ENCODE measurements at regions not wholly inside any gene's neighbourhood (a gene's known extent, or its start where the extent isn't known, plus 50 kb on each side); places are given as distances from the start of the nearest gene placed in this dataset.

DNA sequence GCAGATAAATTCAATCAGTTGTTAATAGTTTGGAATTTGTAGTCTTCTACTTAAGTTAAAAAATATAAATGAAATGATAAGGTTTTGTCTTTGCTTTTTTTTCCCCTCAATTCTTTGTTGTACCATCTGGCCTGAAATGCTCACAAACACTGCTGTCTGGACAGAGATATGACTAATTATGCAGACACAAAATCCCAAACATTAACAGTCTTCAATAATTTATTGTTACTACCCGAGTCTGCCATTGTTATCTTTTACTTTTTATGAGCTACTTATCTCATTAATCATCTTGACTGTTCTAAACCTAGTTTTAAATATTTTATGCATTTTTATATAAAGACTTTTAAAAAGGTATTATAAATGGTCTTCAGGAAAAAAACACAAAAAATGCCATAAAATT, 64.7 kb upstream of the THSD7A start:
- TF ChIP-seq, protein P1, sequence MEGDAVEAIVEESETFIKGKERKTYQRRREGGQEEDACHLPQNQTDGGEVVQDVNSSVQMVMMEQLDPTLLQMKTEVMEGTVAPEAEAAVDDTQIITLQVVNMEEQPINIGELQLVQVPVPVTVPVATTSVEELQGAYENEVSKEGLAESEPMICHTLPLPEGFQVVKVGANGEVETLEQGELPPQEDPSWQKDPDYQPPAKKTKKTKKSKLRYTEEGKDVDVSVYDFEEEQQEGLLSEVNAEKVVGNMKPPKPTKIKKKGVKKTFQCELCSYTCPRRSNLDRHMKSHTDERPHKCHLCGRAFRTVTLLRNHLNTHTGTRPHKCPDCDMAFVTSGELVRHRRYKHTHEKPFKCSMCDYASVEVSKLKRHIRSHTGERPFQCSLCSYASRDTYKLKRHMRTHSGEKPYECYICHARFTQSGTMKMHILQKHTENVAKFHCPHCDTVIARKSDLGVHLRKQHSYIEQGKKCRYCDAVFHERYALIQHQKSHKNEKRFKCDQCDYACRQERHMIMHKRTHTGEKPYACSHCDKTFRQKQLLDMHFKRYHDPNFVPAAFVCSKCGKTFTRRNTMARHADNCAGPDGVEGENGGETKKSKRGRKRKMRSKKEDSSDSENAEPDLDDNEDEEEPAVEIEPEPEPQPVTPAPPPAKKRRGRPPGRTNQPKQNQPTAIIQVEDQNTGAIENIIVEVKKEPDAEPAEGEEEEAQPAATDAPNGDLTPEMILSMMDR (IDR thresholded peaks at IDR 0.05; ENCODE audit: borderline replicate concordance, extremely low read depth, low read length, poor library complexity, severe bottlenecking), result no peak
- no peak for TF ChIP-seq EZH2 (IDR thresholded peaks at IDR 0.05; ENCODE audit: borderline replicate concordance, low read depth, low read length, severe bottlenecking)
